ENCODE measurements at regions not wholly inside any gene's neighbourhood (a gene's known extent, or its start where the extent isn't known, plus 50 kb on each side); places are given as distances from the start of the nearest gene placed in this dataset.

- TF ChIP-seq ZNF224 (CRISPR knock-in tag; IDR thresholded peaks at IDR 0.05) (no peak), GRHL1 (CRISPR knock-in tag; conservative IDR thresholded peaks at IDR 0.05) (no peak), ZNF382 (CRISPR knock-in tag; IDR thresholded peaks at IDR 0.05; ENCODE audit: borderline replicate concordance) (no peak), PCBP2 (optimal IDR thresholded peaks at IDR 0.05; ENCODE audit: low read depth, low read length, poor library complexity, severe bottlenecking) (no peak), FOXA1 (IDR thresholded peaks at IDR 0.05) (peak; percentile 77), FOXA1 (CRISPR knock-in tag; IDR thresholded peaks at IDR 0.05) (peak; percentile 87), YEATS2 (CRISPR knock-in tag; IDR thresholded peaks at IDR 0.05; ENCODE audit: borderline replicate concordance) (no peak), ZNF710 (CRISPR knock-in tag; IDR thresholded peaks at IDR 0.05; ENCODE audit: borderline replicate concordance) (peak; percentile 62; the same call in 1 of the 2 replicates), KDM5A (IDR thresholded peaks at IDR 0.05; ENCODE audit: borderline replicate concordance, low read length) (no peak), ZFY (CRISPR knock-in tag; IDR thresholded peaks at IDR 0.05) (no peak), UBTF (CRISPR knock-in tag; IDR thresholded peaks at IDR 0.05) (no peak), ZNF572 (CRISPR knock-in tag; IDR thresholded peaks at IDR 0.05) (no peak), BRCA1 (CRISPR knock-in tag; IDR thresholded peaks at IDR 0.05) (no peak), FOXM1 (CRISPR knock-in tag; IDR thresholded peaks at IDR 0.05) (no peak)
- TF ChIP-seq, protein P1, sequence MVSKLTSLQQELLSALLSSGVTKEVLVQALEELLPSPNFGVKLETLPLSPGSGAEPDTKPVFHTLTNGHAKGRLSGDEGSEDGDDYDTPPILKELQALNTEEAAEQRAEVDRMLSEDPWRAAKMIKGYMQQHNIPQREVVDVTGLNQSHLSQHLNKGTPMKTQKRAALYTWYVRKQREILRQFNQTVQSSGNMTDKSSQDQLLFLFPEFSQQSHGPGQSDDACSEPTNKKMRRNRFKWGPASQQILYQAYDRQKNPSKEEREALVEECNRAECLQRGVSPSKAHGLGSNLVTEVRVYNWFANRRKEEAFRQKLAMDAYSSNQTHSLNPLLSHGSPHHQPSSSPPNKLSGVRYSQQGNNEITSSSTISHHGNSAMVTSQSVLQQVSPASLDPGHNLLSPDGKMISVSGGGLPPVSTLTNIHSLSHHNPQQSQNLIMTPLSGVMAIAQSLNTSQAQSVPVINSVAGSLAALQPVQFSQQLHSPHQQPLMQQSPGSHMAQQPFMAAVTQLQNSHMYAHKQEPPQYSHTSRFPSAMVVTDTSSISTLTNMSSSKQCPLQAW (CRISPR knock-in tag; IDR thresholded peaks at IDR 0.05): no peak
Measured at GRCh38 chr5:143673676-143674468, 138.1 kb upstream of the HMHB1 start (continued).

All from HepG2 (cell line).